Breast epithelium (tissue), 4 donors: ENCODE measurements at regions not wholly inside any gene's neighbourhood (a gene's known extent, or its start where the extent isn't known, plus 50 kb on each side); places are given as distances from the start of the nearest gene placed in this dataset.
"Not testable (repeated sequence)": the region's sequence is repeated elsewhere in the genome, so short reads cannot be mapped to it uniquely, and the experiment has no call there.

Experiments
- DNase-seq, 2 donors: peaks; one replicate each; pipeline ENCODE4 v3.0.0-alpha.2; 2019; ENCODE audit warnings: low spot score in 2 of 2
- H3K27ac ChIP-seq, 2 donors: fragments of 200-600 bp; sonication (generic) in 1 of 2; one replicate each; pipeline ENCODE4 v1.5.1; 2016 to 2019; ENCODE audit warnings: mild to moderate bottlenecking in 1 of 2
- H3K27me3 ChIP-seq, 2 donors: fragments of 200-600 bp; sonication (generic) in 1 of 2; one replicate each; pipeline versions ENCODE4 v1.5.1 to v1.6.0; 2017 to 2019; ENCODE audit warnings: control low read depth in 1 of 2, mild to moderate bottlenecking in 1 of 2
- H3K36me3 ChIP-seq: fragments of 200-600 bp; one replicate; pipeline ENCODE4 v1.5.1; 2019
- H3K4me1 ChIP-seq, 2 donors: fragments of 200-600 bp; sonication (generic); one replicate each; pipeline ENCODE4 v1.5.1; 2016 to 2019; ENCODE audit warnings: control low read depth in 1 of 2
- H3K4me3 ChIP-seq, 3 donors: fragments of 200-600 bp; sonication (generic); 1 replicate in 2 of 3; 2 replicates in 1 of 3; pipeline ENCODE4 v1.5.1; 2016 to 2019; ENCODE audit warnings: mild to moderate bottlenecking in 3 of 3, moderate library complexity in 2 of 3
- H3K9me3 ChIP-seq, 2 donors: fragments of 200-600 bp; sonication (generic) in 1 of 2; one replicate each; pipeline ENCODE4 v1.5.1; 2016 to 2019; ENCODE audit warnings: control low read depth in 1 of 2
- intact Hi-C: fragments of 100-400 bp; cut with DNase I; formaldehyde crosslinking; loops from one replicate; pipeline ENCODE4 v1.15.1; 2023; ENCODE audit warnings: low total_unique reads

DNA sequence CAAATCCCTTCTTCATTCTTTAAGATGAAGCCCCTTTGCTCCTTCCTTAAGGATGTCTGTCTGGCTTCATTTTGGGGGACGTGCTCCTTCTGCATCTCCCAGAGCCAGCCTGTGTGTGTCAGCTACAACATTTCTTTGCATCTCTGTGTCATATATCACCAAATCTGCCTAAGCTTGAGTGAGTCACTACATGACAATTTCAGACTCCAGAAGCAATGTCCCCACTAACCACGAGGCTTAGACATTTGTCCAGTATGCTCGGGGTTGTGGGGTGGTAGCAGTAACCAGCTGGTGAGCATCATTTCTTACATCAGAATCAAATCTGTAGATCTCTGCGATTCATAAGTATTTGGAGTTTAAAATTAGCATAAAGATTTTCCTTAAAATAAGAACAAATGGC is 54.1 kb upstream of the USP14 start:
- intact Hi-C loops, H3K9me3 ChIP-seq, H3K4me3 ChIP-seq, H3K36me3 ChIP-seq, H3K4me1 ChIP-seq, DNase-seq, H3K27ac ChIP-seq, H3K27me3 ChIP-seq: not testable (repeated sequence)

DNA sequence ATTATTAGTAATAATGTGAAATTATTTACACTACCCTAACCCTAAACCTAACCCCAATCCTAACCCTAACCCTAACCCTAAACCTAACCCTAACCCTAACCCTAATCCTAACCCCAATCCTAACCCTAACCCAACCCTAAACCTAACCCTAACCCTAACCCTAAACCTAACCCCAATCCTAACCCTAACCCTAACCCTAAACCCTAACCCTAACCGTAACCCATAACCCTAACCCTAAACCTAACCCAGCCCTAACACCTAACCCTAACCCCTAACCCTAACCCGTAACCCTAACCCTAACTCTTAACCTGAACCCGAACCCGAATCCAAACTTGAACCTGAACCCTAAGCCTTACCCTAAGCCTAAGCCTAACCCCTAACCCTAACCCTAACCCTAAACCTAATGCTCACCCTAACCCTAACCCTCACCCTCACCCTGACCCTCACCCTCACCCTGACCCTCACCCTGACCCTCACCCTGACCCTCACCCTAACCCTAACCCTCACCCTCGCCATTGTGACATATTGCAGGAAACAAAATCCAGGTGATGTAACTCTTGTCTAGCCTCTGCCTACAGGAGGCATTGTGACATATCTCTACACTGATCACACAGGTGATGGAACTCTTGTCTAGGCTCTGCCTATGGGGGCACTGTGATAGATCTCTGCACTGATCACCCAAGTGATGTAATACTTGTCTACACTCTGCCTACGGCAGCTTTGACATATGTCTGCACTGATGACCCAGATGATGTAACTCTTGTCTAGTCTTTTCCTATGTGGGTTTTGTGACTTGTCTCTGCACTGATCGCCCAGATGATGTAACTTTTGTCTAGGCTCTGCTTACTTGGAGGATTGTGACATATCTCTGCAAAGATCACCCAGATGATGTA is 53.0 kb upstream of the USP14 start:
- H3K9me3 ChIP-seq, H3K27ac ChIP-seq, intact Hi-C loops, H3K36me3 ChIP-seq, H3K27me3 ChIP-seq, DNase-seq, H3K4me1 ChIP-seq, H3K4me3 ChIP-seq: not testable (repeated sequence)

DNA sequence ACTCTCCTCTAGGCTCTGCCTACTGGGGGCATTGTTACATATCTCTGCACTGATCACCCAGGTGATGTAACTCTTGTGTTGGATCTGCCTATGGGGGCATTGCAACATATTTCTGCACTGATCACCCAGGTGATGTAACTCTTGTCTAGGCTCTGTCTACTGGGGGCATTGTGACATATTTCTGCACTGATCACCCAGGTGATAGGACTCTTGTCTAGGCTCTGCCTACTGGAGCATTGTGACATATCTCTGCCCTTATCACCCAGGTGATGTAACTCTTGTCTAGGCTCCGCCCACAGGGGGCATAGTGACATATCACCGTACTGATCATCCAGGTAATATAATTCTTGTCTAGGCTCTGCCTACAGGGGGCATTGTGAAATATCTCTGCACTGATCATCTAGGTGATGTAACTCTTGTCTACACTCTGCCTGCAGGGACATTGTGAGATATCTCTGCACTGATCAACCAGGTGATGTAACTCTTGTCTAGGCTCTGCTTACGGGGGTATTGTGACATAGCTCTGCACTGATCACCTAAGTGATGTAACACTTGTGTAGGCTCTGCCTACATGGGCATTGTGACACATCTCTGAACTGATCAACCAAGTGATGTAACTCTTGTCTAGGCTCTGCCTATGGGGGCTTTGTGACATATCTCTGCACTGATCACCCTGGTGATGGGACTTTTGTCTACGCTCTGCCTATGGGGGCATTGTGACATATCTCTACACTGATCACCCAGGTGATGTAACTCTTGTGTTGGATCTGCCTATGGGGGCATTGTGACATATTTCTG is 52.1 kb upstream of the USP14 start:
- H3K27me3 ChIP-seq, H3K36me3 ChIP-seq, H3K4me3 ChIP-seq, H3K4me1 ChIP-seq, intact Hi-C loops, H3K9me3 ChIP-seq, DNase-seq: not testable (repeated sequence)
- peak overlapping the region in 1 of 2 donors; percentile 3 for H3K27ac ChIP-seq

DNA sequence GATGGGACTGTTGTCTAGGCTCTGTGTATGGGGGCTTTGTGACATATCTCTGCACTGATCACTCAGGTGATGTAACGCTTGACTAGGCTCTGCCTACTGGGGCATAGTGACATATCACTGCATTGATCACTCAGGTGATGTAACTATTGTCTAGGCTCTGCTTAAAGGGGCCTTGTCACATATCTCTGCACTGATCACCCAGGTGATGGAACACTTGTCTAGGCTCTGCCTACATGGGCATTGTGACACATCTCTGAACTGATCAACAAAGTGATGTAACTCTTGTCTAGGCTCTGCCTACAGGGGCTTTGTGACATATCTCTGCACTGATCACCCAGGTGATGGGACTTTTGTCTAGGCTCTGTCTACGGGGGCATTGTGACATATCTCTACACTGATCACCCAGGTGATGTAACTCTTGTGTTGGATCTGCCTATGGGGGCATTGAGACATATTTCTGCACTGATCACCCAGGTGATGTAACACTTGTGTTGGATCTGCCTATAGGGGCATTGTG is 51.4 kb upstream of the USP14 start:
- H3K4me1 ChIP-seq, H3K27me3 ChIP-seq, H3K9me3 ChIP-seq, H3K27ac ChIP-seq, H3K36me3 ChIP-seq, H3K4me3 ChIP-seq, intact Hi-C loops, DNase-seq: not testable (repeated sequence)

DNA sequence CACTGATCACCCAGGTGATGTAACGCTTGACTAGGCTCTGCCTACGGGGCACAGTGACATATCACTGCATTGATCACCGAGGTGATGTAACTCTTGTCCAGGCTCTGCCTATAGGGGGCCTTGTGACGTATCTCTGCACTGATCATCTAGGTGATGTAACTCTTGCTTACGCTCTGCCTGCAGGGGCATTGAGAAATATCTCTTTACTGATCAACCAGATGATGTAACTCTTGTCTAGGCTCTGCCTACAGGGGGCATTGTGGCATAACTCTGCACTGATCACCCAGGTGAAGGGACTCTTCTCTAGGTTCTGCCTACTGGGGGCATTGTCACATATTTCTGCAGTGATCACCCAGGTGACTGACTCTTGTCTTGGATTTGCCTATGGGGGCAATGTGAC is 50.9 kb upstream of the USP14 start:
- H3K27ac ChIP-seq, H3K4me3 ChIP-seq, DNase-seq, H3K9me3 ChIP-seq, H3K27me3 ChIP-seq, H3K36me3 ChIP-seq, intact Hi-C loops, H3K4me1 ChIP-seq: not testable (repeated sequence)

DNA sequence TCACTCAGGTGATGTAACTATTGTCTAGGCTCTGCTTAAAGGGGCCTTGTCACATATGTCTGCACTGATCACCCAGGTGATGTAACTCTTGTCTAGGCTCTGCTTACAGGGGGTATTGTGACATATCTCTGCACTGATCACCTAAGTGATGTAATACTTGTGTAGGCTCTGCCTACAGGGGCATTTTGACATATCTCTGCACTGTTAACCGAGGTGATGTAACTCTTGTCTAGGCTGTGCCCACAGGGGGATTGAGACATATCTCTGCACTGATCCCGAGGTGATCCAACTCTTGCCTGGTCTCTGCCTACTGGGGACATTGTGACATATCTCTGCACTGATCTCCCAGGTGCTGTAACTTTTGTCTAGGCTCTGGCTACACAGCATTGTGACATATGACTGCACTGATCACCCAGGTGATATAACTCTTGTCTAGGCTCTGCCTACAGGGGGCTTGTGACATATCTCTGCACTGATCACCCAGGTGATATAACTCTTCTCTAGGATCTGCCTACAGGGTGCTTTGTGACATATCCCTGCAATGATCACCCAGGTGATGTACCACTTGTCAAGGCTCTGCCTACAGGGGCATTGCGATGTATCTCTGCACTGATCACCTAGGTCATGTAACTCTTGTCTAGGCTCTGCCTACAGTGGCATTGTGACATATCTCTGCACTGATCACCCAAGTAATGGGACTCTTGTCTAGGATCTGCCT is 50.3 kb upstream of the USP14 start:
- H3K27me3 ChIP-seq, H3K36me3 ChIP-seq, H3K9me3 ChIP-seq, H3K4me1 ChIP-seq, H3K4me3 ChIP-seq, H3K27ac ChIP-seq, intact Hi-C loops, DNase-seq: not testable (repeated sequence)
